Activated naive CD8-positive, alpha-beta T cell treated with anti-CD3 and anti-CD28 coated beads, Interleukin-2, amount 10 ng/mL, durations not matched to agents 7 days and 5 days (primary cell): ENCODE measurements at regions not wholly inside any gene's neighbourhood (a gene's known extent, or its start where the extent isn't known, plus 50 kb on each side); places are given as distances from the start of the nearest gene placed in this dataset.

ENCODE experiments used
- ATAC-seq: fragments of 150-1000 bp; cut with Tn5 transposase; one replicate; pipeline ENCODE4 v1.10.0; 2021; ENCODE audit warnings: low read depth, moderate library complexity
- POLR2A ChIA-PET: fragments of 350-600 bp; sonication (Branson Sonifier 250); formaldehyde crosslinking; loops from one replicate; lab custom pipeline; 2021; ENCODE audit warnings: antibody characterized with exemption; lab: Charles Lee
- DNase-seq: peaks from one replicate; pipeline ENCODE4 v3.0.0; 2021
- H3K27ac Mint-ChIP-seq: one replicate; pipeline ENCODE4 v1.8.0; 2022; ENCODE audit warnings: mild to moderate bottlenecking, mixed read lengths
- H3K27me3 Mint-ChIP-seq: one replicate; pipeline ENCODE4 v1.8.0; 2022; ENCODE audit warnings: mild to moderate bottlenecking, moderate library complexity, mixed read lengths
- H3K36me3 Mint-ChIP-seq: one replicate; pipeline ENCODE4 v1.8.0; 2021; ENCODE audit warnings: mild to moderate bottlenecking, mixed read lengths
- H3K4me1 Mint-ChIP-seq: one replicate; pipeline ENCODE4 v1.8.0; 2021; ENCODE audit warnings: mixed read lengths
- H3K4me3 Mint-ChIP-seq: one replicate; pipeline ENCODE4 v1.8.0; 2022; ENCODE audit warnings: mild to moderate bottlenecking, moderate library complexity, mixed read lengths
- H3K9me3 Mint-ChIP-seq: one replicate; pipeline ENCODE4 v1.8.0; 2021; ENCODE audit warnings: mixed read lengths

GRCh38 chr5:125274938-125275724, 528.7 kb upstream of the ZNF608 start:
- H3K27ac Mint-ChIP-seq, result no peak overlapping the region
- no peak for ATAC-seq
- POLR2A ChIA-PET, result no interaction called here
- H3K4me3 Mint-ChIP-seq, result no peak overlapping the region
- no peaks in the 10 kb centered on the region for H3K27me3 Mint-ChIP-seq
- no peak for DNase-seq
- H3K36me3 Mint-ChIP-seq, result no peaks in the 10 kb centered on the region
- H3K4me1 Mint-ChIP-seq, result no peaks in the 10 kb centered on the region
- H3K9me3 Mint-ChIP-seq, result no peaks in the 10 kb centered on the region

- H3K27me3 Mint-ChIP-seq, result no peaks in the 10 kb centered on the region
- POLR2A ChIA-PET, result no interaction called here
- no peak for ATAC-seq
Measured at GRCh38 chr5:125275725-125276090, 529.3 kb upstream of the ZNF608 start.

GRCh38 chr5:125276096-125276495, 529.7 kb upstream of the ZNF608 start:
- Mint-ChIP-seq H3K9me3 (no peaks in the 10 kb centered on the region), H3K4me1 (no peaks in the 10 kb centered on the region), H3K36me3 (no peaks in the 10 kb centered on the region), H3K27ac (no peak overlapping the region), H3K4me3 (no peak overlapping the region), H3K27me3 (no peaks in the 10 kb centered on the region)
- POLR2A ChIA-PET, result no interaction called here
- DNase-seq, result no peak
- ATAC-seq, result no peak

More at GRCh38 chr5:125275725-125276090, 529.3 kb upstream of the ZNF608 start:
- DNase-seq, result no peak
- no peaks in the 10 kb centered on the region for H3K9me3 Mint-ChIP-seq
- no peaks in the 10 kb centered on the region for H3K4me1 Mint-ChIP-seq
- H3K4me3 Mint-ChIP-seq, result no peak overlapping the region
- no peaks in the 10 kb centered on the region for H3K36me3 Mint-ChIP-seq
- no peak overlapping the region for H3K27ac Mint-ChIP-seq

GRCh38 chr5:125277494-125278154, 531.2 kb upstream of the ZNF608 start:
- no peaks in the 10 kb centered on the region for H3K27me3 Mint-ChIP-seq
- no peaks in the 10 kb centered on the region for H3K4me1 Mint-ChIP-seq
- H3K36me3 Mint-ChIP-seq, result no peaks in the 10 kb centered on the region
- no peak overlapping the region for H3K4me3 Mint-ChIP-seq
- POLR2A ChIA-PET, result no interaction called here
- no peak for DNase-seq
- no peak overlapping the region for H3K27ac Mint-ChIP-seq
- no peaks in the 10 kb centered on the region for H3K9me3 Mint-ChIP-seq
- ATAC-seq, result no peak

- POLR2A ChIA-PET, result no interaction called here
- no peaks in the 10 kb centered on the region for H3K36me3 Mint-ChIP-seq
- H3K27ac Mint-ChIP-seq, result no peak overlapping the region
- H3K4me3 Mint-ChIP-seq, result no peak overlapping the region
- DNase-seq (no peak), ATAC-seq (no peak)
- H3K27me3 Mint-ChIP-seq, result no peaks in the 10 kb centered on the region
- H3K9me3 Mint-ChIP-seq, result no peaks in the 10 kb centered on the region
- no peaks in the 10 kb centered on the region for H3K4me1 Mint-ChIP-seq
Measured at GRCh38 chr5:125278711-125279110, 532.3 kb upstream of the ZNF608 start.

- H3K27ac Mint-ChIP-seq, result no peak overlapping the region
- H3K4me3 Mint-ChIP-seq, result no peak overlapping the region
- H3K4me1 Mint-ChIP-seq, result no peaks in the 10 kb centered on the region
- H3K27me3 Mint-ChIP-seq, result no peaks in the 10 kb centered on the region
- H3K9me3 Mint-ChIP-seq, result peaks cover 1% of the 10 kb centered on the region
- POLR2A ChIA-PET, result no interaction called here
- ATAC-seq (no peak), DNase-seq (no peak)
- no peaks in the 10 kb centered on the region for H3K36me3 Mint-ChIP-seq
Measured at GRCh38 chr5:125281667-125282066, 535.2 kb upstream of the ZNF608 start.

- peaks cover 1% of the 10 kb centered on the region for H3K9me3 Mint-ChIP-seq
- H3K4me3 Mint-ChIP-seq, result no peak overlapping the region
Measured at GRCh38 chr5:125283372-125283771, 536.9 kb upstream of the ZNF608 start.

GRCh38 chr5:125286271-125286670, 539.8 kb upstream of the ZNF608 start:
- POLR2A ChIA-PET, result no interaction called here
- DNase-seq, result no peak
- Mint-ChIP-seq H3K4me1 (no peaks in the 10 kb centered on the region), H3K9me3 (peaks cover 1% of the 10 kb centered on the region), H3K36me3 (no peaks in the 10 kb centered on the region), H3K27me3 (no peaks in the 10 kb centered on the region), H3K4me3 (no peak overlapping the region), H3K27ac (no peak overlapping the region)
- no peak for ATAC-seq

More at GRCh38 chr5:125283372-125283771, 536.9 kb upstream of the ZNF608 start:
- H3K36me3 Mint-ChIP-seq, result no peaks in the 10 kb centered on the region
- POLR2A ChIA-PET, result no interaction called here
- DNase-seq, result no peak
- ATAC-seq, result no peak
- no peaks in the 10 kb centered on the region for H3K27me3 Mint-ChIP-seq
- H3K4me1 Mint-ChIP-seq, result no peaks in the 10 kb centered on the region
- no peak overlapping the region for H3K27ac Mint-ChIP-seq

GRCh38 chr5:125289606-125290005, 543.2 kb upstream of the ZNF608 start:
- Mint-ChIP-seq H3K36me3 (no peaks in the 10 kb centered on the region), H3K27me3 (no peaks in the 10 kb centered on the region), H3K27ac (no peak overlapping the region), H3K9me3 (peaks cover 1% of the 10 kb centered on the region), H3K4me3 (no peak overlapping the region), H3K4me1 (no peaks in the 10 kb centered on the region)
- no peak for ATAC-seq
- POLR2A ChIA-PET, result no interaction called here
- no peak for DNase-seq

- no peak for ATAC-seq
- DNase-seq, result no peak
- H3K4me3 Mint-ChIP-seq, result no peak overlapping the region
- H3K9me3 Mint-ChIP-seq, result peaks cover 1% of the 10 kb centered on the region
- H3K27me3 Mint-ChIP-seq, result no peaks in the 10 kb centered on the region
- H3K36me3 Mint-ChIP-seq, result no peaks in the 10 kb centered on the region
- no peaks in the 10 kb centered on the region for H3K4me1 Mint-ChIP-seq
- H3K27ac Mint-ChIP-seq, result no peak overlapping the region
- POLR2A ChIA-PET, result no interaction called here
Measured at GRCh38 chr5:125290935-125291334, 544.5 kb upstream of the ZNF608 start.

- DNase-seq, result no peak
- Mint-ChIP-seq H3K4me3 (no peak overlapping the region), H3K36me3 (no peaks in the 10 kb centered on the region), H3K27ac (no peak overlapping the region), H3K9me3 (no peaks in the 10 kb centered on the region), H3K4me1 (no peaks in the 10 kb centered on the region), H3K27me3 (no peaks in the 10 kb centered on the region)
- ATAC-seq, result no peak
- POLR2A ChIA-PET, result no interaction called here
Measured at GRCh38 chr5:125291447-125291846, 545.0 kb upstream of the ZNF608 start.

- no peak for ATAC-seq
- Mint-ChIP-seq H3K9me3 (no peaks in the 10 kb centered on the region), H3K4me1 (no peaks in the 10 kb centered on the region), H3K27me3 (no peaks in the 10 kb centered on the region), H3K4me3 (no peak overlapping the region), H3K27ac (no peak overlapping the region), H3K36me3 (no peaks in the 10 kb centered on the region)
- POLR2A ChIA-PET, result no interaction called here
- no peak for DNase-seq
Measured at GRCh38 chr5:125293223-125293622, 546.8 kb upstream of the ZNF608 start.

- Mint-ChIP-seq H3K4me3 (no peak overlapping the region), H3K4me1 (no peaks in the 10 kb centered on the region), H3K36me3 (no peaks in the 10 kb centered on the region), H3K27me3 (no peaks in the 10 kb centered on the region), H3K9me3 (no peaks in the 10 kb centered on the region), H3K27ac (no peak overlapping the region)
- POLR2A ChIA-PET, result no interaction called here
- ATAC-seq, result no peak
- DNase-seq, result no peak
Measured at GRCh38 chr5:125293726-125294125, 547.3 kb upstream of the ZNF608 start.

- POLR2A ChIA-PET, result no interaction called here
- no peaks in the 10 kb centered on the region for H3K36me3 Mint-ChIP-seq
- H3K27ac Mint-ChIP-seq, result no peak overlapping the region
- ATAC-seq (no peak), DNase-seq (no peak)
- H3K4me3 Mint-ChIP-seq, result no peak overlapping the region
- no peaks in the 10 kb centered on the region for H3K9me3 Mint-ChIP-seq
- no peaks in the 10 kb centered on the region for H3K27me3 Mint-ChIP-seq
- H3K4me1 Mint-ChIP-seq, result no peaks in the 10 kb centered on the region
Measured at GRCh38 chr5:125294844-125295243, 548.4 kb upstream of the ZNF608 start.
